GM18867 (cell line): ENCODE measurements at regions not wholly inside any gene's neighbourhood (a gene's known extent, or its start where the extent isn't known, plus 50 kb on each side); places are given as distances from the start of the nearest gene placed in this dataset.
A peak's percentile ranks its signal among the peaks of the same experiment; 100 is the strongest.

ENCODE experiments used
- ATAC-seq: cut with Tn5 transposase; IDR thresholded peaks from one replicate; pipeline ENCODE4 v1.9.1; 2021; ENCODE audit warnings: mild to moderate bottlenecking, moderate library complexity; ENCODE audit not compliant: unreplicated experiment

- ATAC-seq, result no peak
Measured at GRCh38 chr6:24987446-24988115, 51.8 kb upstream of the RIPOR2 start.

GRCh38 chr6:24988562-24988961 is 52.8 kb upstream of the RIPOR2 start:
- ATAC-seq, result no peak

- no peak for ATAC-seq
Measured at GRCh38 chr6:24990236-24990845, 54.6 kb upstream of the RIPOR2 start.

GRCh38 chr6:24990944-24991809 is 55.4 kb upstream of the RIPOR2 start:
- no peak for ATAC-seq

- peak; percentile 92 for ATAC-seq
Measured at GRCh38 chr6:24991810-24992467, 56.2 kb upstream of the RIPOR2 start.

- no peak for ATAC-seq
Measured at GRCh38 chr6:24994812-24995211, 59.1 kb upstream of the RIPOR2 start.

GRCh38 chr6:24995270-24995669 is 59.5 kb upstream of the RIPOR2 start:
- no peak for ATAC-seq

- ATAC-seq, result no peak
Measured at GRCh38 chr6:24996269-24996836, 60.6 kb upstream of the RIPOR2 start.

- no peak for ATAC-seq
Measured at GRCh38 chr6:24997231-24997630, 61.5 kb upstream of the RIPOR2 start.

- no peak for ATAC-seq
Measured at GRCh38 chr6:24997905-24998304, 62.1 kb upstream of the RIPOR2 start.

- ATAC-seq, result no peak
Measured at GRCh38 chr6:25002326-25003091, 66.7 kb upstream of the RIPOR2 start.

GRCh38 chr6:25004357-25004756 is 68.6 kb upstream of the RIPOR2 start:
- ATAC-seq, result no peak

GRCh38 chr6:25005010-25005409 is 69.2 kb upstream of the RIPOR2 start:
- no peak for ATAC-seq

GRCh38 chr6:25006075-25006474 is 70.3 kb upstream of the RIPOR2 start:
- ATAC-seq, result no peak

- ATAC-seq, result peak; percentile 20
Measured at GRCh38 chr6:25006565-25007001, 70.8 kb upstream of the RIPOR2 start.

GRCh38 chr6:25007269-25007699 is 71.5 kb upstream of the RIPOR2 start:
- peak; percentile 88 for ATAC-seq

- ATAC-seq, result no peak
Measured at GRCh38 chr6:25008707-25009392, 73.1 kb upstream of the RIPOR2 start.

- ATAC-seq, result no peak
Measured at GRCh38 chr6:25009393-25009710, 73.6 kb upstream of the RIPOR2 start.

GRCh38 chr6:25010176-25010575 is 74.4 kb upstream of the RIPOR2 start:
- no peak for ATAC-seq
